Anterior cingulate cortex (tissue), 58 donors: ENCODE measurements at regions not wholly inside any gene's neighbourhood (a gene's known extent, or its start where the extent isn't known, plus 50 kb on each side); places are given as distances from the start of the nearest gene placed in this dataset.
"Not testable (repeated sequence)": the region's sequence is repeated elsewhere in the genome, so short reads cannot be mapped to it uniquely, and the experiment has no call there.

Source experiments
- DNase-seq, 58 donors: peaks; one replicate each; lab custom pipeline; 2025; lab: John Stamatoyannopoulos, UW

GRCh38 chr10:21413268-21413667, 112.2 kb downstream of the SKIDA1 start:
- DNase-seq = no peak

- DNase-seq = peak in 2 of 58 donors; percentile 1 to 9
Measured at GRCh38 chr10:21406595-21407193, 118.8 kb downstream of the SKIDA1 start.

- DNase-seq = no peak
Measured at GRCh38 chr10:21405981-21406380, 119.5 kb downstream of the SKIDA1 start.

- no peak for DNase-seq
Measured at GRCh38 chr10:21403256-21404015, 122.0 kb downstream of the SKIDA1 start.

GRCh38 chr10:21402606-21403083, 122.8 kb downstream of the SKIDA1 start:
- DNase-seq = no peak

- no peak for DNase-seq
Measured at GRCh38 chr10:21401196-21401595, 124.3 kb downstream of the SKIDA1 start.

- peak in 5 of 58 donors; percentile 0 to 9 (median 3) for DNase-seq
Measured at GRCh38 chr10:21399392-21400035, 126.0 kb downstream of the SKIDA1 start.

- DNase-seq = no peak
Measured at GRCh38 chr10:21398563-21399231, 126.8 kb downstream of the SKIDA1 start.

- no peak for DNase-seq
Measured at GRCh38 chr10:21396889-21397288, 128.6 kb downstream of the SKIDA1 start.

- no peak for DNase-seq
Measured at GRCh38 chr10:21393931-21394330, 131.6 kb downstream of the SKIDA1 start.

- DNase-seq = no peak
Measured at GRCh38 chr10:21388589-21388988, 136.9 kb downstream of the SKIDA1 start.

- no peak for DNase-seq
Measured at GRCh38 chr10:21387868-21388267, 137.6 kb downstream of the SKIDA1 start.

GRCh38 chr10:21385996-21386585, 139.4 kb downstream of the SKIDA1 start:
- no peak for DNase-seq

GRCh38 chr10:21385536-21385935, 139.9 kb downstream of the SKIDA1 start:
- no peak for DNase-seq

- DNase-seq = no peak
Measured at GRCh38 chr10:21379143-21379542, 146.3 kb downstream of the SKIDA1 start.

GRCh38 chr10:21375274-21375673, 150.2 kb downstream of the SKIDA1 start:
- DNase-seq = not testable (repeated sequence)

GRCh38 chr10:21373881-21374280, 151.6 kb downstream of the SKIDA1 start:
- DNase-seq = not testable (repeated sequence)

GRCh38 chr10:21372651-21373410, 152.7 kb downstream of the SKIDA1 start:
- DNase-seq = no peak

- no peak for DNase-seq
Measured at GRCh38 chr10:21369697-21370096, 155.8 kb downstream of the SKIDA1 start.
